HepG2 (cell line): ENCODE measurements at regions not wholly inside any gene's neighbourhood (a gene's known extent, or its start where the extent isn't known, plus 50 kb on each side); places are given as distances from the start of the nearest gene placed in this dataset.

Experiments used
- ARNT2 ChIP-seq: sonication (generic); formaldehyde crosslinking; IDR thresholded peaks from 2 replicates; pipeline ENCODE4 v1.8.0; 2022; ENCODE audit warnings: mild to moderate bottlenecking, low read depth, missing genetic modification reagents, moderate library complexity
- ESRRA ChIP-seq: sonication (generic); formaldehyde crosslinking; IDR thresholded peaks from 2 replicates; pipeline ENCODE4 v1.5.1; 2020; ENCODE audit warnings: mild to moderate bottlenecking, low read depth, missing genetic modification reagents
- GABPB1 ChIP-seq: IDR thresholded peaks from 2 replicates; pipeline ENCODE4 v1.6.1; 2016; ENCODE audit warnings: mild to moderate bottlenecking, missing genetic modification reagents, moderate library complexity, missing compliant biosample characterization
- GLMP ChIP-seq: sonication (generic); formaldehyde crosslinking; IDR thresholded peaks from 2 replicates; pipeline ENCODE4 v1.9.0; 2021; ENCODE audit warnings: missing genetic modification reagents, mild to moderate bottlenecking, borderline replicate concordance
- HHEX ChIP-seq: IDR thresholded peaks from 2 replicates; pipeline ENCODE4 v1.6.1; 2016; ENCODE audit warnings: control low read depth
- HMG20A ChIP-seq: IDR thresholded peaks from 2 replicates; pipeline ENCODE4 v1.6.1; 2016; ENCODE audit warnings: borderline replicate concordance
- PREB ChIP-seq: sonication (generic); formaldehyde crosslinking; IDR thresholded peaks from 2 replicates; pipeline ENCODE4 v1.4.0; 2020; ENCODE audit warnings: missing genetic modification reagents
- RFX5 ChIP-seq: IDR thresholded peaks from 2 replicates; pipeline ENCODE4 v1.6.1; 2011; ENCODE audit warnings: low read depth, low read length, improper control_type of control experiment
- SIX4 ChIP-seq: sonication (generic); formaldehyde crosslinking; IDR thresholded peaks from 2 replicates; pipeline ENCODE4 v1.4.0; 2020; ENCODE audit warnings: missing genetic modification reagents
- SMAD9 ChIP-seq: sonication (generic); formaldehyde crosslinking; IDR thresholded peaks from 2 replicates; pipeline ENCODE4 v1.5.1; 2020; ENCODE audit warnings: mild to moderate bottlenecking, missing genetic modification reagents
- SSRP1 ChIP-seq: IDR thresholded peaks from 2 replicates; pipeline ENCODE4 v1.6.1; 2016; ENCODE audit warnings: control low read depth
- SYNCRIP ChIP-seq: fragments of 200-400 bp; formaldehyde crosslinking; IDR thresholded peaks from 2 replicates; pipeline ENCODE4 v1.6.1; 2018; ENCODE audit warnings: mild to moderate bottlenecking, low read depth, low read length; ENCODE audit not compliant: insufficient read depth
- TEAD3 ChIP-seq: optimal IDR thresholded peaks from 2 replicates; pipeline ENCODE3; 2016; ENCODE audit warnings: borderline replicate concordance
- TERF1 ChIP-seq: sonication (generic); formaldehyde crosslinking; IDR thresholded peaks from 2 replicates; pipeline ENCODE4 v1.8.0; 2022; ENCODE audit warnings: mild to moderate bottlenecking, missing genetic modification reagents, moderate library complexity
- ZMYM4 ChIP-seq: sonication (generic); formaldehyde crosslinking; IDR thresholded peaks from 2 replicates; pipeline ENCODE4 v1.8.1; 2023; ENCODE audit warnings: mild to moderate bottlenecking, missing genetic modification reagents
- ZNF441 ChIP-seq: sonication (generic); formaldehyde crosslinking; IDR thresholded peaks from 2 replicates; pipeline ENCODE4 v1.7.0; 2021; ENCODE audit warnings: missing genetic modification reagents, borderline replicate concordance
- ZNF484 ChIP-seq: sonication (generic); formaldehyde crosslinking; IDR thresholded peaks from 2 replicates; pipeline ENCODE4 v1.5.1; 2020; ENCODE audit warnings: mild to moderate bottlenecking, low read depth, missing genetic modification reagents, borderline replicate concordance
- ZNF547 ChIP-seq: sonication (generic); formaldehyde crosslinking; IDR thresholded peaks from 2 replicates; pipeline ENCODE4 v1.5.1; 2020; ENCODE audit warnings: mild to moderate bottlenecking, missing genetic modification reagents
- ZNF549 ChIP-seq: sonication (generic); formaldehyde crosslinking; IDR thresholded peaks from 2 replicates; pipeline ENCODE4 v1.5.0; 2020; ENCODE audit warnings: missing genetic modification reagents
- ZNF652 ChIP-seq: IDR thresholded peaks from 2 replicates; pipeline ENCODE4 v1.6.1; 2016; ENCODE audit warnings: low read depth, borderline replicate concordance
- ZNF768 ChIP-seq: sonication (generic); formaldehyde crosslinking; IDR thresholded peaks from 2 replicates; pipeline ENCODE4 v1.4.0; 2020; ENCODE audit warnings: missing genetic modification reagents
- ZNF878 ChIP-seq: sonication (generic); formaldehyde crosslinking; IDR thresholded peaks from 2 replicates; pipeline ENCODE4 v1.8.1; 2023; ENCODE audit warnings: mild to moderate bottlenecking, missing genetic modification reagents, moderate library complexity
- TF ChIP-seq, protein P1 (sequence below): sonication (generic); formaldehyde crosslinking; IDR thresholded peaks from 2 replicates; pipeline ENCODE4 v1.5.0; 2020; ENCODE audit warnings: mild to moderate bottlenecking, missing genetic modification reagents
- TF ChIP-seq, protein P2 (sequence below): IDR thresholded peaks from 2 replicates; pipeline ENCODE4 v1.6.1; 2016; ENCODE audit warnings: control low read depth

DNA sequence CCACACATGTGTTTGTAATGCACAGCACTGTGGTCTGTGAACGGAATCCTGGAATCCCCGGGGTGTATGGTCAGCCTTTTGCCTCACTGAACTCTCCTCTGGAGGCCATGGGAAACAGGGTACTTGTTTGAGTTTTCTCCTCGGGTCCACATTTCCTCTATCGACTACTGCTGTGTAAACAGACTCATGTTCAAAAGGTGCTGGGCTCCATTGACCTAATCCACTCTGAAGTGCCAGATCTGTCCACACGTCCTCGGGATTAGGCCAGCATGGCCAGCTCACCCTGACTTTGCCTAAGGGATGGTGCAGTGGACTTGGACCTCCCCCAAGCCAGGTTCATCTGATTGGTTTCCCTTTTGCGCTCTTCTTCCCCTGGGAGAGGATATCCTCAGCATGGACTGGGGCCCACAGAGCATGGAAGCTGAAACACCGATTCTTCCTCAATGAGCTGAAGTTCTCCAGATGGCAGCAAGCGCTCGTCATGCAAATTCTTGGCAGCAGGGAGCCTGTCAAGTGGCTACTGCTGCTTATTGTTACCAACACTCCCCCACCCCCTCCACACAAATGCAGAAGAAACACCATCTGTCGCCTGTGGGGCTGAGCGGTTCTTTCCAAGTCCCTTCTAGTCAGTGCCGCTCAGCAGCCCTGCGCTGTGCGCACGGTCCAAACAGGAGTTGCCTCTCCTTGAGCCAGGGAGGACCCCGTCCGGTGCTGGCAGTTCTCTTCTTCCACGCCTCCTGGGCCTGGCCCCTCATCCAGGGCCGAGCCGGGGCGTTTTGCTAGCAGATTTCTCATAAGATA is 292.6 kb upstream of the MARCKS start (continued):
- no peak for TF ChIP-seq GLMP
- TF ChIP-seq ZNF768 (CRISPR knock-in tag), result no peak
- no peak for TF ChIP-seq RFX5
- no peak for TF ChIP-seq ZNF549 (CRISPR knock-in tag)
- no peak for TF ChIP-seq ZNF484 (CRISPR knock-in tag)
- TF ChIP-seq ZNF441 (CRISPR knock-in tag), result peak; percentile 71; the same call in 1 of the 2 replicates
- no peak for TF ChIP-seq ZNF652 (CRISPR knock-in tag)
- TF ChIP-seq SYNCRIP, result no peak
- TF ChIP-seq ARNT2 (CRISPR knock-in tag), result no peak
- peak; percentile 95 for TF ChIP-seq HHEX (CRISPR knock-in tag)
- TF ChIP-seq ZMYM4 (CRISPR knock-in tag), result peak; percentile 100
- no peak for TF ChIP-seq PREB (CRISPR knock-in tag)
- TF ChIP-seq GABPB1 (CRISPR knock-in tag), result peak; percentile 38; the same call in 1 of the 2 replicates
- TF ChIP-seq TEAD3 (CRISPR knock-in tag), result peak; percentile 67
- TF ChIP-seq HMG20A, result 0 out of 2 replicates have a peak, but pooled peaks have one; percentile 49
- peak; percentile 83 for TF ChIP-seq ESRRA (CRISPR knock-in tag)
- TF ChIP-seq SMAD9 (CRISPR knock-in tag), result no peak
- no peak for TF ChIP-seq TERF1 (CRISPR knock-in tag)
- TF ChIP-seq SSRP1 (CRISPR knock-in tag), result 0 out of 2 replicates have a peak, but pooled peaks have one; percentile 38
- TF ChIP-seq ZNF547, result peak; percentile 51; the same call in 1 of the 2 replicates
- TF ChIP-seq, protein P1, sequence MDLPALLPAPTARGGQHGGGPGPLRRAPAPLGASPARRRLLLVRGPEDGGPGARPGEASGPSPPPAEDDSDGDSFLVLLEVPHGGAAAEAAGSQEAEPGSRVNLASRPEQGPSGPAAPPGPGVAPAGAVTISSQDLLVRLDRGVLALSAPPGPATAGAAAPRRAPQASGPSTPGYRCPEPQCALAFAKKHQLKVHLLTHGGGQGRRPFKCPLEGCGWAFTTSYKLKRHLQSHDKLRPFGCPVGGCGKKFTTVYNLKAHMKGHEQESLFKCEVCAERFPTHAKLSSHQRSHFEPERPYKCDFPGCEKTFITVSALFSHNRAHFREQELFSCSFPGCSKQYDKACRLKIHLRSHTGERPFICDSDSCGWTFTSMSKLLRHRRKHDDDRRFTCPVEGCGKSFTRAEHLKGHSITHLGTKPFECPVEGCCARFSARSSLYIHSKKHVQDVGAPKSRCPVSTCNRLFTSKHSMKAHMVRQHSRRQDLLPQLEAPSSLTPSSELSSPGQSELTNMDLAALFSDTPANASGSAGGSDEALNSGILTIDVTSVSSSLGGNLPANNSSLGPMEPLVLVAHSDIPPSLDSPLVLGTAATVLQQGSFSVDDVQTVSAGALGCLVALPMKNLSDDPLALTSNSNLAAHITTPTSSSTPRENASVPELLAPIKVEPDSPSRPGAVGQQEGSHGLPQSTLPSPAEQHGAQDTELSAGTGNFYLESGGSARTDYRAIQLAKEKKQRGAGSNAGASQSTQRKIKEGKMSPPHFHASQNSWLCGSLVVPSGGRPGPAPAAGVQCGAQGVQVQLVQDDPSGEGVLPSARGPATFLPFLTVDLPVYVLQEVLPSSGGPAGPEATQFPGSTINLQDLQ (CRISPR knock-in tag), result no peak
- TF ChIP-seq SIX4 (CRISPR knock-in tag), result no peak
- no peak for TF ChIP-seq ZNF878 (CRISPR knock-in tag)
- TF ChIP-seq, protein P2, sequence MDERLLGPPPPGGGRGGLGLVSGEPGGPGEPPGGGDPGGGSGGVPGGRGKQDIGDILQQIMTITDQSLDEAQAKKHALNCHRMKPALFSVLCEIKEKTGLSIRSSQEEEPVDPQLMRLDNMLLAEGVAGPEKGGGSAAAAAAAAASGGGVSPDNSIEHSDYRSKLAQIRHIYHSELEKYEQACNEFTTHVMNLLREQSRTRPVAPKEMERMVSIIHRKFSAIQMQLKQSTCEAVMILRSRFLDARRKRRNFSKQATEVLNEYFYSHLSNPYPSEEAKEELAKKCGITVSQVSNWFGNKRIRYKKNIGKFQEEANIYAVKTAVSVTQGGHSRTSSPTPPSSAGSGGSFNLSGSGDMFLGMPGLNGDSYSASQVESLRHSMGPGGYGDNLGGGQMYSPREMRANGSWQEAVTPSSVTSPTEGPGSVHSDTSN (CRISPR knock-in tag), result no peak
